H9 (cell line): ENCODE measurements at regions not wholly inside any gene's neighbourhood (a gene's known extent, or its start where the extent isn't known, plus 50 kb on each side); places are given as distances from the start of the nearest gene placed in this dataset.

Experiments used
- DNase-seq: peaks from one replicate; pipeline ENCODE4 v3.0.0-alpha.2; 2017
- H2AFZ ChIP-seq: one replicate; pipeline ENCODE4 v1.6.1; 2013; ENCODE audit warnings: mild to moderate bottlenecking, low read length, control low read depth, moderate library complexity
- H2AK5ac ChIP-seq: 2 replicates; pipeline ENCODE4 v1.6.1; 2013; ENCODE audit warnings: low read length, control low read depth, mixed read lengths; ENCODE audit not compliant: insufficient read length
- H2BK120ac ChIP-seq: one replicate; pipeline ENCODE4 v1.6.1; 2013; ENCODE audit warnings: low read depth, mild to moderate bottlenecking, low read length, control low read depth, inconsistent platforms; ENCODE audit not compliant: poor library complexity, severe bottlenecking
- H2BK12ac ChIP-seq: 2 replicates; pipeline ENCODE4 v1.6.1; 2013; ENCODE audit warnings: low read length, control low read depth, mixed read lengths, low read depth; ENCODE audit not compliant: insufficient read length
- H2BK15ac ChIP-seq: 2 replicates; pipeline ENCODE4 v1.6.1; 2013; ENCODE audit warnings: low read depth, low read length, control low read depth
- H2BK20ac ChIP-seq: one replicate; pipeline ENCODE4 v1.6.1; 2013; ENCODE audit warnings: low read depth, mild to moderate bottlenecking, low read length, control low read depth, inconsistent platforms; ENCODE audit not compliant: poor library complexity, severe bottlenecking
- H2BK5ac ChIP-seq: 2 replicates; pipeline ENCODE4 v1.6.1; 2013; ENCODE audit warnings: low read length, control low read depth, mixed read lengths; ENCODE audit not compliant: insufficient read length
- H3K14ac ChIP-seq: 2 replicates; pipeline ENCODE4 v1.6.1; 2013; ENCODE audit warnings: low read length, control low read depth; ENCODE audit not compliant: insufficient read depth
- H3K18ac ChIP-seq: 2 replicates; pipeline ENCODE4 v1.6.1; 2013; ENCODE audit warnings: low read depth, mild to moderate bottlenecking, mixed read lengths, low read length, control low read depth; ENCODE audit not compliant: insufficient read length
- H3K23ac ChIP-seq: 2 replicates; pipeline ENCODE4 v1.6.1; 2013; ENCODE audit warnings: low read length, control low read depth, mixed read lengths, low read depth; ENCODE audit not compliant: insufficient read length
- H3K23me2 ChIP-seq: 2 replicates; pipeline ENCODE4 v1.6.1; 2013; ENCODE audit warnings: low read depth, mild to moderate bottlenecking, mixed read lengths, low read length, control low read depth; ENCODE audit not compliant: insufficient read length, poor library complexity, severe bottlenecking
- H3K27ac ChIP-seq: 2 replicates; pipeline ENCODE4 v1.5.1; 2013; ENCODE audit warnings: low read length, control low read depth, mixed read lengths, low read depth; ENCODE audit not compliant: insufficient read length
- H3K27me3 ChIP-seq: 2 replicates; pipeline ENCODE4 v1.6.1; 2013; ENCODE audit warnings: low read length, control low read depth, inconsistent platforms; ENCODE audit not compliant: insufficient read depth
- H3K4ac ChIP-seq: 2 replicates; pipeline ENCODE4 v1.6.1; 2013; ENCODE audit warnings: low read depth, mild to moderate bottlenecking, control low read depth, inconsistent platforms, low read length, moderate library complexity
- H3K4me1 ChIP-seq: 2 replicates; pipeline ENCODE4 v1.6.1; 2013; ENCODE audit warnings: low read length, control low read depth, inconsistent platforms; ENCODE audit not compliant: insufficient read depth
- H3K4me2 ChIP-seq: 2 replicates; pipeline ENCODE4 v1.6.1; 2013; ENCODE audit warnings: low read length, control low read depth, mixed read lengths; ENCODE audit not compliant: insufficient read length, insufficient read depth
- H3K56ac ChIP-seq: 2 replicates; pipeline ENCODE4 v1.6.1; 2013; ENCODE audit warnings: low read depth, mild to moderate bottlenecking, mixed read lengths, low read length, control low read depth; ENCODE audit not compliant: insufficient read length
- H3K79me1 ChIP-seq: 2 replicates; pipeline ENCODE4 v1.6.1; 2013; ENCODE audit warnings: low read depth, mild to moderate bottlenecking, moderate library complexity, low read length, control low read depth, inconsistent platforms; ENCODE audit not compliant: insufficient read depth, poor library complexity, severe bottlenecking
- H3K79me2 ChIP-seq: 2 replicates; pipeline ENCODE4 v1.6.1; 2013; ENCODE audit warnings: low read length, control low read depth, inconsistent platforms; ENCODE audit not compliant: insufficient read depth
- H3K9ac ChIP-seq: 2 replicates; pipeline ENCODE4 v1.6.1; 2013; ENCODE audit warnings: low read length, control low read depth, mixed read lengths; ENCODE audit not compliant: insufficient read length; ENCODE audit errors: extremely low read depth
- H3K9me3 ChIP-seq: one replicate; pipeline ENCODE4 v1.6.1; 2013; ENCODE audit warnings: low read depth, low read length, inconsistent platforms; ENCODE audit not compliant: control insufficient read depth
- H3T11ph ChIP-seq: one replicate; pipeline ENCODE4 v1.6.1; 2013; ENCODE audit warnings: mild to moderate bottlenecking, low read length, control low read depth, inconsistent platforms
- H4K20me1 ChIP-seq: one replicate; pipeline ENCODE4 v1.6.1; 2013; ENCODE audit not compliant: control insufficient read depth, insufficient read length, insufficient read depth
- H4K5ac ChIP-seq: 2 replicates; pipeline ENCODE4 v1.6.1; 2013; ENCODE audit warnings: low read depth, mild to moderate bottlenecking, mixed read lengths, low read length, control low read depth; ENCODE audit not compliant: insufficient read length
- H4K8ac ChIP-seq: replicated peaks from 2 replicates; pipeline ENCODE4 v1.6.1; 2013; ENCODE audit warnings: low read length, control low read depth, mixed read lengths, low read depth; ENCODE audit not compliant: insufficient read length
- H4K91ac ChIP-seq: 2 replicates; pipeline ENCODE4 v1.6.1; 2013; ENCODE audit warnings: low read depth, mild to moderate bottlenecking, moderate library complexity, mixed read lengths, low read length, control low read depth; ENCODE audit not compliant: insufficient read length
- H3K27ac Mint-ChIP-seq, 3 experiments: 2 replicates in 2 of 3; 3 replicates in 1 of 3; pipeline ENCODE4 v1.8.0; 2020 to 2021; ENCODE audit warnings: mixed read lengths in 3 of 3, mild to moderate bottlenecking in 1 of 3, moderate library complexity in 1 of 3
- H3K27me3 Mint-ChIP-seq: 2 replicates; pipeline ENCODE4 v1.8.0; 2021; ENCODE audit warnings: low read depth, mild to moderate bottlenecking, moderate library complexity, mixed read lengths
- H3K36me3 Mint-ChIP-seq, 3 experiments: 2 replicates in 2 of 3; 3 replicates in 1 of 3; pipeline ENCODE4 v1.8.0; 2020 to 2021; ENCODE audit warnings: low read depth in 3 of 3, mixed read lengths in 3 of 3; ENCODE audit not compliant: insufficient read depth in 1 of 3
- H3K4me1 Mint-ChIP-seq, 2 experiments: 2 replicates each; pipeline ENCODE4 v1.8.0; 2020; ENCODE audit warnings: mixed read lengths in 2 of 2
- H3K4me3 Mint-ChIP-seq, 2 experiments: 2 replicates in 1 of 2; 3 replicates in 1 of 2; pipeline ENCODE4 v1.8.0; 2020 to 2021; ENCODE audit warnings: mild to moderate bottlenecking in 2 of 2, mixed read lengths in 2 of 2, moderate library complexity in 1 of 2
- H3K9me3 Mint-ChIP-seq, 2 experiments: 2 replicates in 1 of 2; 3 replicates in 1 of 2; pipeline ENCODE4 v1.8.0; 2020; ENCODE audit warnings: mild to moderate bottlenecking in 2 of 2, mixed read lengths in 2 of 2, moderate library complexity in 1 of 2
- WGBS: extraction: QIAGEN DNeasy Blood & Tissue Kit; methylation state at CpG from one replicate; pipeline ENCODE4 v1.1.7; 2013; ENCODE audit warnings: missing lambda C conversion rate, low lambda C conversion rate, mixed read lengths; ENCODE audit not compliant: insufficient read length; ENCODE audit errors: extremely low coverage; 5-methylcytosine and 5-hydroxymethylcytosine counted together
- TF ChIP-seq, protein P1 (sequence below): fragments of 200-600 bp; sonication (generic); conservative IDR thresholded peaks from 3 replicates; pipeline ENCODE4 v1.8.0; 2021; ENCODE audit warnings: antibody characterized with exemption, mild to moderate bottlenecking

DNA sequence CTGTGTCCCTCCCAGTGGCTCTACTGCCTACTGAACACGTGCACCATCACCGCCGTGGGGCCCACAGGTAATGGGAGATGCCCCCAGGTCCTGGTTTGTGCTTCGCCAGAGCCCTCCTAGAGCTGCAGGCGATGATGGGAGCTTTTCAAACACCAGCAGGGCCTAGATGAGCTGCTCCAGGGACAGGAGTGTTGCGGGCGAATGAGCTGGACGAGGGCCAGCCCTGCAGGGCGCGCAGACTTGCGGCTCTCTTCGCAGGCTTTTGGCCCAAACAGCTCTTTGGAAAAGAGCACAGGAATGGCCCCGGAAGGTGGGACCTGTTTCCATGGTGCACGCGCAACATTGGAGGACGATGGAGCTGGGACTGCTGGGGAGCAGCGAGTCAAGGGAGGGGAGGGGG is 409.3 kb upstream of the SULF2 start:
- Mint-ChIP-seq H3K27ac (no peak overlapping the region), H3K4me1 (peaks cover 7 to 17% of the 10 kb centered on the region in 2 experiments), H3K4me3 (no peak overlapping the region), H3K9me3 (no peaks in the 10 kb centered on the region; a peak in 1 of 5 replicates), H3K36me3 (peaks cover 0 to 2% (median 0%) of the 10 kb centered on the region in 3 experiments; a peak in 2 of 7 replicates), H3K27me3 (peaks cover 2% of the 10 kb centered on the region; the same call in 1 of the 2 replicates)
- no peak overlapping the region for H2AK5ac ChIP-seq
- no peak overlapping the region for H3T11ph ChIP-seq
- H3K79me2 ChIP-seq: no peaks in the 10 kb centered on the region
- H3K4me2 ChIP-seq: no peak overlapping the region
- H4K8ac ChIP-seq: no peak overlapping the region
- no peaks in the 10 kb centered on the region for H4K20me1 ChIP-seq
- H3K23me2 ChIP-seq: no peaks in the 10 kb centered on the region
- no peaks in the 10 kb centered on the region for H3K9me3 ChIP-seq
- no peak overlapping the region for H2BK20ac ChIP-seq
- H4K5ac ChIP-seq: no peak overlapping the region
- no peak overlapping the region for H2AFZ ChIP-seq
- H3K9ac ChIP-seq: no peak overlapping the region
- no peaks in the 10 kb centered on the region for H3K27me3 ChIP-seq
- no CpG with 5 or more reads among the region's 17 CpGs for WGBS
- no peak overlapping the region for H2BK120ac ChIP-seq
- no peak overlapping the region for H3K14ac ChIP-seq
- no peaks in the 10 kb centered on the region for H3K4me1 ChIP-seq
- H3K27ac ChIP-seq: no peak overlapping the region
- H3K56ac ChIP-seq: no peak overlapping the region
- no peak overlapping the region for H4K91ac ChIP-seq
- H3K79me1 ChIP-seq: no peaks in the 10 kb centered on the region
- H3K4ac ChIP-seq: no peak overlapping the region
- H3K23ac ChIP-seq: no peak overlapping the region
- TF ChIP-seq, protein P1, sequence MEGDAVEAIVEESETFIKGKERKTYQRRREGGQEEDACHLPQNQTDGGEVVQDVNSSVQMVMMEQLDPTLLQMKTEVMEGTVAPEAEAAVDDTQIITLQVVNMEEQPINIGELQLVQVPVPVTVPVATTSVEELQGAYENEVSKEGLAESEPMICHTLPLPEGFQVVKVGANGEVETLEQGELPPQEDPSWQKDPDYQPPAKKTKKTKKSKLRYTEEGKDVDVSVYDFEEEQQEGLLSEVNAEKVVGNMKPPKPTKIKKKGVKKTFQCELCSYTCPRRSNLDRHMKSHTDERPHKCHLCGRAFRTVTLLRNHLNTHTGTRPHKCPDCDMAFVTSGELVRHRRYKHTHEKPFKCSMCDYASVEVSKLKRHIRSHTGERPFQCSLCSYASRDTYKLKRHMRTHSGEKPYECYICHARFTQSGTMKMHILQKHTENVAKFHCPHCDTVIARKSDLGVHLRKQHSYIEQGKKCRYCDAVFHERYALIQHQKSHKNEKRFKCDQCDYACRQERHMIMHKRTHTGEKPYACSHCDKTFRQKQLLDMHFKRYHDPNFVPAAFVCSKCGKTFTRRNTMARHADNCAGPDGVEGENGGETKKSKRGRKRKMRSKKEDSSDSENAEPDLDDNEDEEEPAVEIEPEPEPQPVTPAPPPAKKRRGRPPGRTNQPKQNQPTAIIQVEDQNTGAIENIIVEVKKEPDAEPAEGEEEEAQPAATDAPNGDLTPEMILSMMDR: no peak
- no peak overlapping the region for H2BK12ac ChIP-seq
- no peak overlapping the region for H2BK15ac ChIP-seq
- no peak for DNase-seq
- H2BK5ac ChIP-seq: no peak overlapping the region
- no peak overlapping the region for H3K18ac ChIP-seq
